Karpas-422 (cell line): ENCODE measurements at regions not wholly inside any gene's neighbourhood (a gene's known extent, or its start where the extent isn't known, plus 50 kb on each side); places are given as distances from the start of the nearest gene placed in this dataset.

Source experiments
- DNase-seq: peaks from one replicate; pipeline ENCODE4 v3.0.0-alpha.2; 2015
- H2AFZ ChIP-seq: fragments of 200-600 bp; sonication (generic); 2 replicates; pipeline ENCODE4 v1.6.1; 2014; ENCODE audit warnings: antibody characterized with exemption, low read length, mixed read lengths
- H3K27ac ChIP-seq: fragments of 200-600 bp; sonication (generic); 2 replicates; pipeline ENCODE4 v1.5.1; 2014; ENCODE audit warnings: mild to moderate bottlenecking, low read length, moderate library complexity
- H3K27me3 ChIP-seq: fragments of 200-600 bp; sonication (generic); 2 replicates; pipeline ENCODE4 v1.6.1; 2014; ENCODE audit warnings: low read length, mixed read lengths
- H3K36me3 ChIP-seq: fragments of 200-600 bp; sonication (generic); 2 replicates; pipeline ENCODE4 v1.6.1; 2014; ENCODE audit warnings: low read length, mixed read lengths; ENCODE audit not compliant: insufficient read depth
- H3K4me1 ChIP-seq: fragments of 200-600 bp; sonication (generic); 2 replicates; pipeline ENCODE4 v1.6.1; 2014; ENCODE audit warnings: mild to moderate bottlenecking, low read length, mixed read lengths
- H3K4me2 ChIP-seq: fragments of 200-600 bp; sonication (generic); 2 replicates; pipeline ENCODE4 v1.6.1; 2014; ENCODE audit warnings: low read length, low read depth, mild to moderate bottlenecking; ENCODE audit not compliant: poor library complexity, severe bottlenecking
- H3K4me3 ChIP-seq: fragments of 200-600 bp; sonication (generic); 2 replicates; pipeline ENCODE4 v1.5.1; 2014; ENCODE audit warnings: mild to moderate bottlenecking, antibody characterized with exemption, low read length, mixed read lengths
- H3K79me2 ChIP-seq: fragments of 200-600 bp; sonication (generic); 2 replicates; pipeline ENCODE4 v1.6.1; 2014; ENCODE audit warnings: mild to moderate bottlenecking, low read length, mixed read lengths
- H3K9ac ChIP-seq: fragments of 200-600 bp; sonication (generic); 2 replicates; pipeline ENCODE4 v1.6.0; 2014; ENCODE audit warnings: low read length
- H3K9me2 ChIP-seq: fragments of 200-600 bp; sonication (generic), shearing (Covaris generic); replicated peaks from 2 replicates; pipeline ENCODE4 v1.6.0; 2014; ENCODE audit warnings: mild to moderate bottlenecking, low read length, moderate library complexity; ENCODE audit not compliant: insufficient read depth
- H3K9me3 ChIP-seq: fragments of 300-700, 200-600 bp; sonication (generic); 2 replicates; pipeline ENCODE4 v1.6.1; 2014; ENCODE audit warnings: low read length, mixed read lengths
- H4K20me1 ChIP-seq: fragments of 200-600 bp; sonication (generic); 2 replicates; pipeline ENCODE4 v1.6.1; 2014; ENCODE audit warnings: mild to moderate bottlenecking, antibody characterized with exemption, low read length, low read depth; ENCODE audit not compliant: insufficient read depth

DNA sequence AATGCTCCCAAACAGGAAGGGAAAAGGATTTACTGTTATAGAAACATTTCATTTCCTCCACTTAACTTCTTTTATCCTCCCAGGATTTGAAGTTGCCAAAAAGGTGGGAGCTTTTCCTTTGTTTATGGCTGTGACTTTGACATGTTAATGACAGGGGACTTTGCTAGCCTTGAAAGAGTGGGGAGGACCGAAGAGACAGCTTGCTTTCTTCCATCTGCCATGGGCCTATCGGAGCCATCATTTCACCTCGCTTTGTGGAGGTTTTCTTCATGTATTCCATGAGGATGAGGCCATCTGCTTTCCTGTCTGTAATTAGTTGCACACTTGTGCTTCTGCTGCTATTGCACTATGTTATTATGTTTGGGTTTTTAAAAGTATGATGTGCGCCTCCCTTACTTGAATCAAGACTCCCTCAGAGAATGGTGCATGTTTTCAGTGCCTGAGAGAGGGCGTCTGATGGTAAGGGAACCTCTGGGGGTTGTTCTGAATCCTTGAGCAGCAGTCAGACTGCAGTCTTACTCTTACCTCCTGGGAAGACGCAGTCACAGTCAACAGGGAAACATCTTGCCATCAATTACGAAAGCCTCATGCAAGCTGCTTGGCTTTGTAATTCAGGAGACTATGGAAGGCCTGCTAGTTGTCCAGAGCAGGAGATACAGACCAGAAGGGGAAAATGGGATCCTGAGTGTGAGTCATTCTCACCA is 173.3 kb upstream of the MGAT5 start:
- H3K4me3 ChIP-seq: no peak overlapping the region
- H3K4me1 ChIP-seq: no peaks in the 10 kb centered on the region
- H2AFZ ChIP-seq: no peak overlapping the region
- no peaks in the 10 kb centered on the region for H3K36me3 ChIP-seq
- no peaks in the 10 kb centered on the region for H3K79me2 ChIP-seq
- H3K9me2 ChIP-seq: no peaks in the 10 kb centered on the region
- H3K9ac ChIP-seq: no peak overlapping the region
- H3K9me3 ChIP-seq: no peaks in the 10 kb centered on the region
- no peak for DNase-seq
- no peak overlapping the region for H3K4me2 ChIP-seq
- H3K27me3 ChIP-seq: no peaks in the 10 kb centered on the region
- no peaks in the 10 kb centered on the region for H4K20me1 ChIP-seq
- no peak overlapping the region for H3K27ac ChIP-seq

DNA sequence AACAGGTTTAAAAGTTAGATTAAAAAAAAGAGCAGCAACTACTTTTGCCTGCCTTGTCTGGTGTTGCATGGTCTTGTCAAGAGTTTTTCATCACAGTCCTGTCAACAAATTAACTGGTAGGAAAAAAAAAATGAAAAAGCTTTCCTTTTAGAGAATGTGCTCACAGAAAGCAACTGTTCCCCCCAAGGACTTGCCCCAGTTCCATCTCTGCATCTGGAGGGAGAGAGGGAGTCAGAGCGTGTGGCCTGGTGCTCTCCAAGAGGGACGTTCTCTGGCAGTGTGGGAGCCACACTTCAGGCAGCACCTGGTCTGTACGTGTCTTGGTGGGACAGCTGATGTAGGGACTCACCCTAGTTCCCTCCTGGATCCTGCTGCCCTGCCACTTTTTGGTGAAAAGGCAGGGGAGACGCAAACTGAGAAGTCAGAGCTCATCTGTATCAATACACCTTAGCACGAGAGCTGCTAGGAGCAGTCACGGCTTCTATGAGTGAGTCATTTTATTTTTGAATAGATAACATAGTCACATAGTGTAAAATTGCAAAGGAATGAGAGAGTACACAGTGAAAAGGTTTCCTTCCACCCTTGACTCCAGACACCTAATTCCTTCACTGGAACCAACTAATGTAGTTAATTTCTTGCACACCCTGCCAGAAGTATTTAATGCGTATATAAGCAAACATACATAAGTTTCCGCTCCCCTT is 172.5 kb upstream of the MGAT5 start:
- DNase-seq: no peak
- no peaks in the 10 kb centered on the region for H3K27me3 ChIP-seq
- no peaks in the 10 kb centered on the region for H3K79me2 ChIP-seq
- H3K4me3 ChIP-seq: no peak overlapping the region
- no peaks in the 10 kb centered on the region for H4K20me1 ChIP-seq
- H3K27ac ChIP-seq: no peak overlapping the region
- no peaks in the 10 kb centered on the region for H3K36me3 ChIP-seq
- no peaks in the 10 kb centered on the region for H3K9me3 ChIP-seq
- H3K4me2 ChIP-seq: no peak overlapping the region
- no peaks in the 10 kb centered on the region for H3K9me2 ChIP-seq
- no peak overlapping the region for H2AFZ ChIP-seq
- no peaks in the 10 kb centered on the region for H3K4me1 ChIP-seq
- no peak overlapping the region for H3K9ac ChIP-seq

DNA sequence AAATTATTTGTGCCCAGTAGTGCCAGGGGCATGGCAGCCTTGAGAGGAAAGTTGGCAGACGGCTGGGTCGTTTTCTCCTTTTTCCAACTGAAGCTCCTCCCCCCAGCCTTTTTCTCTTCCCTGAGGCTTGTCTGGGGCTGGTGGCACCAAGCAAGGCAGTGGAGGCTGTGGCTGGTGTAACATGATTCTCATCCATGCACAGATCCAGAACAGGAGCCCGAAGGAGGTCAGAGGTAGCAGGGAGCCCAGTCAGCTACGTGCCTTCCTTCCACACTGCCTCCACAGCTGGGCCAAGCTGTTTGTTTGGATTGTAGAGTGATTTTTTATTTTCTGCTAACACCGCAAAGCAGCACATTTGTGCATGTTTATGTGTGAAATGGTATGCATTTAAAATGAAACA is 170.3 kb upstream of the MGAT5 start:
- no peak for DNase-seq
- Histone ChIP-seq H3K9ac (no peak overlapping the region), H3K4me2 (no peak overlapping the region), H4K20me1 (no peaks in the 10 kb centered on the region), H3K36me3 (no peaks in the 10 kb centered on the region), H3K4me3 (no peak overlapping the region), H3K9me2 (no peaks in the 10 kb centered on the region), H3K9me3 (no peaks in the 10 kb centered on the region), H3K27ac (no peak overlapping the region), H3K27me3 (no peaks in the 10 kb centered on the region), H2AFZ (no peak overlapping the region), H3K4me1 (no peaks in the 10 kb centered on the region), H3K79me2 (no peaks in the 10 kb centered on the region)

- H2AFZ ChIP-seq: no peak overlapping the region
- no peaks in the 10 kb centered on the region for H3K27me3 ChIP-seq
- no peak overlapping the region for H3K4me3 ChIP-seq
- no peaks in the 10 kb centered on the region for H3K36me3 ChIP-seq
- H3K9ac ChIP-seq: no peak overlapping the region
- no peaks in the 10 kb centered on the region for H3K79me2 ChIP-seq
- no peaks in the 10 kb centered on the region for H3K4me1 ChIP-seq
- no peaks in the 10 kb centered on the region for H3K9me3 ChIP-seq
- H3K4me2 ChIP-seq: no peak overlapping the region
- DNase-seq: no peak
- H3K9me2 ChIP-seq: no peaks in the 10 kb centered on the region
- H4K20me1 ChIP-seq: no peaks in the 10 kb centered on the region
- H3K27ac ChIP-seq: no peak overlapping the region
Observed at GRCh38 chr2:134086594-134087219, 167.2 kb upstream of the MGAT5 start.

- Histone ChIP-seq H3K36me3 (no peaks in the 10 kb centered on the region), H3K79me2 (no peaks in the 10 kb centered on the region), H3K4me2 (no peak overlapping the region), H3K4me3 (no peak overlapping the region), H3K9me3 (no peaks in the 10 kb centered on the region), H4K20me1 (no peaks in the 10 kb centered on the region), H3K9me2 (no peaks in the 10 kb centered on the region), H3K27ac (no peak overlapping the region), H3K4me1 (no peaks in the 10 kb centered on the region), H2AFZ (no peak overlapping the region), H3K9ac (no peak overlapping the region), H3K27me3 (no peaks in the 10 kb centered on the region)
- no peak for DNase-seq
Observed at GRCh38 chr2:134087371-134087921, 166.4 kb upstream of the MGAT5 start.

DNA sequence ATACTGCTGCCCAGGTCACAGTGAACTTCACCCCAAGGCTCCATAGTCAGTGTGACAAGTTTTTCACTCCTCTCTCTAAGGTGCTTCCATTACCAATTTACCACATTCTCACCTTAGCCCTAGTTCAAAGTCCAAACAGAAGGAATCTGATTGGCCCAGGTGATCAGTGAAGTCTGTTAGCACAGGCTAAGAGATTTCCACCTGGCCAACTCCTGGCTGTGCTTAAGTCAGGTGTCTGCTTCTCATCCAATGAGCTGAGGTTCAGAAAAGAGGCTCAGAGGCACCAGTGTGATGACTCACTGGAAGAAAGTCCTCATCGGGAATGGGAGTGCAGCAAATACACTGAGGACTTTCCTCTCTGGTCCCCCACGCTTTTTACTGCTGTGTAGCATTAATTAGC is 164.4 kb upstream of the MGAT5 start:
- Histone ChIP-seq H3K4me2 (no peak overlapping the region), H3K27me3 (no peaks in the 10 kb centered on the region), H3K9ac (no peak overlapping the region), H3K9me3 (no peaks in the 10 kb centered on the region), H3K79me2 (no peaks in the 10 kb centered on the region), H3K4me1 (no peaks in the 10 kb centered on the region), H3K36me3 (no peaks in the 10 kb centered on the region), H3K27ac (no peak overlapping the region), H2AFZ (no peak overlapping the region), H3K4me3 (no peak overlapping the region), H4K20me1 (no peaks in the 10 kb centered on the region), H3K9me2 (no peaks in the 10 kb centered on the region)
- no peak for DNase-seq

- no peaks in the 10 kb centered on the region for H3K36me3 ChIP-seq
- no peak for DNase-seq
- no peak overlapping the region for H3K4me2 ChIP-seq
- H3K9me3 ChIP-seq: no peaks in the 10 kb centered on the region
- no peak overlapping the region for H3K9ac ChIP-seq
- H3K9me2 ChIP-seq: no peaks in the 10 kb centered on the region
- H2AFZ ChIP-seq: no peak overlapping the region
- H3K79me2 ChIP-seq: no peaks in the 10 kb centered on the region
- H4K20me1 ChIP-seq: no peaks in the 10 kb centered on the region
- H3K4me3 ChIP-seq: no peak overlapping the region
- H3K27me3 ChIP-seq: no peaks in the 10 kb centered on the region
- no peak overlapping the region for H3K27ac ChIP-seq
- H3K4me1 ChIP-seq: no peaks in the 10 kb centered on the region
Observed at GRCh38 chr2:134097740-134098139, 156.1 kb upstream of the MGAT5 start.

DNA sequence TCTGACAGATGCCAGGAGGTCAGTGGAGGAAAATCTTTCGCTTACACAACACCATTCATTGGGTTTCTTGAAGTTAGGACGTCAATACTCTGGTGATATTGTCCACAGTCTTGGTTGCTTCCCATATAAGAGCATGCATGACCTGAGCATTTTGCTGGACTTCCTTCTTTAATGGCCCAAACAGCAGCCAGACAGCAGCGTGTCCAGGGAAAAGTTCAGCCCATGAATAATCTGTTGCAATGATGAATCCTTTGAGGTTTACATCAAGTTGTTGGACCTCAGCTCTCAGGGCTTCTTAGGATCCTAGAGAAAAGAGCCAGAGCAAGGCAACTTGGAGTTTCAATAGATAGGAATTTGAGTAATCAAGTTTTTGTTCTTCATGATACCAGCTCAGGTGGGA is 155.6 kb upstream of the MGAT5 start:
- Histone ChIP-seq H3K9me2 (no peaks in the 10 kb centered on the region), H3K79me2 (no peaks in the 10 kb centered on the region), H3K27me3 (no peaks in the 10 kb centered on the region), H2AFZ (no peak overlapping the region), H3K36me3 (no peaks in the 10 kb centered on the region), H3K4me2 (no peak overlapping the region), H3K4me3 (no peak overlapping the region), H3K9me3 (no peaks in the 10 kb centered on the region), H3K27ac (no peak overlapping the region), H3K9ac (no peak overlapping the region), H4K20me1 (no peaks in the 10 kb centered on the region), H3K4me1 (no peaks in the 10 kb centered on the region)
- no peak for DNase-seq
